Tibial nerve (tissue), 3 donors: ENCODE measurements at regions not wholly inside any gene's neighbourhood (a gene's known extent, or its start where the extent isn't known, plus 50 kb on each side); places are given as distances from the start of the nearest gene placed in this dataset.
"Not testable (repeated sequence)": the region's sequence is repeated elsewhere in the genome, so short reads cannot be mapped to it uniquely, and the experiment has no call there.

Source experiments
- POLR2A ChIP-seq, 2 donors: fragments of 450-650 bp; IDR thresholded peaks; one replicate each; pipeline ENCODE4 v1.6.1; 2017; ENCODE audit warnings: antibody characterized with exemption in 2 of 2, mild to moderate bottlenecking in 2 of 2, moderate library complexity in 2 of 2
- TF ChIP-seq, protein P1 (sequence below), 5 experiments: fragments of 200-600 bp in 3 of 5; fragments of 450-650 bp in 2 of 5; sonication (generic) in 3 of 5; IDR thresholded peaks; one replicate each; pipeline ENCODE4 v1.5.1; 2016 to 2019; ENCODE audit warnings: antibody characterized with exemption in 5 of 5, mild to moderate bottlenecking in 3 of 5, moderate library complexity in 2 of 5

DNA sequence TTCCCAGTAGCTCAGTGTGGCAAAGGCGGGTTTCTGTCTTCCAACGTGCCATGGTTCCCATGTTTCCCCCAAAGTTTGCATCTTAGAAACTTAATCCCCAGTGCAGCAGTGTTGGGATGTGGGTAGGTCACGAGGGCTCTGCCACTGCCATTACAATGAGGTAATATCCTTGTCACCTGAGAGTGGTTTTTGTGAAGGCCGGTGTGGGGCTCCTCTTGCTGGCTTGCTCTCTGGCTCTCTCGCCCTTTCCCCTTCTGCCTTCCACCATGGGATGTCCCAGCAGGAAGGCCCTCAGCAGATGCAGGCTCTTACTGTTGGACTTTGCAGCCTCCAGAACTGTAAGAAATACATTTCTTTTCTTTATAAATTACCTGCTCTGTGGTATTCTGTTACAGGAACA is 187.9 kb downstream of the OR4M2 start:
- TF ChIP-seq, protein P1, sequence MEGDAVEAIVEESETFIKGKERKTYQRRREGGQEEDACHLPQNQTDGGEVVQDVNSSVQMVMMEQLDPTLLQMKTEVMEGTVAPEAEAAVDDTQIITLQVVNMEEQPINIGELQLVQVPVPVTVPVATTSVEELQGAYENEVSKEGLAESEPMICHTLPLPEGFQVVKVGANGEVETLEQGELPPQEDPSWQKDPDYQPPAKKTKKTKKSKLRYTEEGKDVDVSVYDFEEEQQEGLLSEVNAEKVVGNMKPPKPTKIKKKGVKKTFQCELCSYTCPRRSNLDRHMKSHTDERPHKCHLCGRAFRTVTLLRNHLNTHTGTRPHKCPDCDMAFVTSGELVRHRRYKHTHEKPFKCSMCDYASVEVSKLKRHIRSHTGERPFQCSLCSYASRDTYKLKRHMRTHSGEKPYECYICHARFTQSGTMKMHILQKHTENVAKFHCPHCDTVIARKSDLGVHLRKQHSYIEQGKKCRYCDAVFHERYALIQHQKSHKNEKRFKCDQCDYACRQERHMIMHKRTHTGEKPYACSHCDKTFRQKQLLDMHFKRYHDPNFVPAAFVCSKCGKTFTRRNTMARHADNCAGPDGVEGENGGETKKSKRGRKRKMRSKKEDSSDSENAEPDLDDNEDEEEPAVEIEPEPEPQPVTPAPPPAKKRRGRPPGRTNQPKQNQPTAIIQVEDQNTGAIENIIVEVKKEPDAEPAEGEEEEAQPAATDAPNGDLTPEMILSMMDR (IDR thresholded peaks at IDR 0.05): not testable (repeated sequence)
- TF ChIP-seq POLR2A (IDR thresholded peaks at IDR 0.05): not testable (repeated sequence)
